Spleen (tissue), 11 donors: ENCODE measurements at regions not wholly inside any gene's neighbourhood (a gene's known extent, or its start where the extent isn't known, plus 50 kb on each side); places are given as distances from the start of the nearest gene placed in this dataset.

Experiments
- DNase-seq: peaks from one replicate; pipeline ENCODE4 v3.0.0-alpha.2; 2020
- H3K27ac ChIP-seq, 8 donors: fragments of 200-600 bp; sonication (generic) in 7 of 8; 1 replicate in 4 of 8; 2 replicates in 4 of 8; pipeline versions ENCODE4 v1.5.0 to v1.8.0; 2016 to 2021; ENCODE audit warnings: inconsistent platforms in 4 of 8, mild to moderate bottlenecking in 4 of 8, moderate library complexity in 1 of 8
- H3K27me3 ChIP-seq, 7 donors: fragments of 200-600 bp; sonication (generic) in 6 of 7; replicated peaks in 1 of 7; 1 replicate in 4 of 7; 2 replicates in 3 of 7; pipeline versions ENCODE4 v1.5.0 to v1.8.0; 2016 to 2021; ENCODE audit warnings: inconsistent platforms in 3 of 7, mild to moderate bottlenecking in 1 of 7
- H3K36me3 ChIP-seq, 6 donors: fragments of 200-600 bp; sonication (generic) in 5 of 6; 1 replicate in 4 of 6; 2 replicates in 2 of 6; pipeline versions ENCODE4 v1.5.0 to v1.8.0; 2016 to 2021; ENCODE audit warnings: inconsistent platforms in 2 of 6
- H3K4me1 ChIP-seq, 6 donors: fragments of 200-600 bp; sonication (generic) in 5 of 6; 1 replicate in 3 of 6; 2 replicates in 3 of 6; pipeline versions ENCODE4 v1.5.0 to v1.8.0; 2016 to 2021; ENCODE audit warnings: inconsistent platforms in 3 of 6
- H3K4me3 ChIP-seq, 8 donors: fragments of 200-600 bp; sonication (generic) in 7 of 8; 1 replicate in 4 of 8; 2 replicates in 4 of 8; pipeline versions ENCODE4 v1.5.0 to v1.8.0; 2016 to 2021; ENCODE audit warnings: inconsistent platforms in 4 of 8, mild to moderate bottlenecking in 4 of 8, moderate library complexity in 2 of 8
- H3K9me3 ChIP-seq, 8 donors: fragments of 200-600 bp; sonication (generic) in 7 of 8; 1 replicate in 4 of 8; 2 replicates in 4 of 8; pipeline versions ENCODE4 v1.5.0 to v1.8.0; 2016 to 2021; ENCODE audit warnings: inconsistent platforms in 4 of 8
- POLR2A ChIP-seq, 3 donors: fragments of 450-650 bp; IDR thresholded peaks; one replicate each; pipeline ENCODE4 v1.5.1; 2017; ENCODE audit warnings: antibody characterized with exemption in 3 of 3, mild to moderate bottlenecking in 1 of 3
- POLR2AphosphoS5 ChIP-seq, 3 donors: sonication (generic); formaldehyde crosslinking; IDR thresholded peaks; one replicate each; pipeline ENCODE4 v1.5.1; 2017; ENCODE audit warnings: antibody characterized with exemption in 3 of 3
- whole genome bisulfite sequencing, 5 donors: extraction: QIAGEN DNeasy Blood & Tissue Kit in 3 of 5; methylation state at CpG; one replicate each; pipeline versions ENCODE4 v1.1.5 to v1.1.7; 2013 to 2018; 5-methylcytosine and 5-hydroxymethylcytosine counted together
- intact Hi-C: fragments of 100-400 bp; cut with DNase I; formaldehyde crosslinking; loops from one replicate; pipeline ENCODE4 v1.15.0; 2023; ENCODE audit warnings: low total_unique reads
- TF ChIP-seq, protein P1 (sequence below), 11 experiments: fragments of 200-600 bp in 7 of 11; fragments of 450-650 bp in 4 of 11; sonication (generic) in 4 of 11; IDR thresholded peaks in 8 of 11; conservative IDR thresholded peaks in 3 of 11; 1 replicate in 7 of 11; 2 replicates in 4 of 11; pipeline versions ENCODE4 v1.4.0 to v1.8.0; 2016 to 2021; ENCODE audit warnings: antibody characterized with exemption in 11 of 11, inconsistent platforms in 4 of 11, mild to moderate bottlenecking in 1 of 11
- donor health status: healthy with polysubstance abuse.
- donor health status: DM: no; HTN: no; CAD: no; lungs with moderate emphysema.
- donor health status: DM: no; HTN: no; CAD: no.
- donor health status: Bipolar disorder and iron deficiency.
- donor health status: healthy.
- donor health status: DM: no; HTN: no; CAD: no.
- donor health status: DM: yes; HTN: yes; CAD: no.

GRCh38 chr20:24045621-24046318 lies 57.2 kb upstream of the GGTLC1 start:
- no peak overlapping the region for H3K27ac ChIP-seq
- intact Hi-C loops: no loop called here
- no peaks in the 10 kb centered on the region for H3K36me3 ChIP-seq
- H3K9me3 ChIP-seq: no peaks in the 10 kb centered on the region
- TF ChIP-seq, protein P1, sequence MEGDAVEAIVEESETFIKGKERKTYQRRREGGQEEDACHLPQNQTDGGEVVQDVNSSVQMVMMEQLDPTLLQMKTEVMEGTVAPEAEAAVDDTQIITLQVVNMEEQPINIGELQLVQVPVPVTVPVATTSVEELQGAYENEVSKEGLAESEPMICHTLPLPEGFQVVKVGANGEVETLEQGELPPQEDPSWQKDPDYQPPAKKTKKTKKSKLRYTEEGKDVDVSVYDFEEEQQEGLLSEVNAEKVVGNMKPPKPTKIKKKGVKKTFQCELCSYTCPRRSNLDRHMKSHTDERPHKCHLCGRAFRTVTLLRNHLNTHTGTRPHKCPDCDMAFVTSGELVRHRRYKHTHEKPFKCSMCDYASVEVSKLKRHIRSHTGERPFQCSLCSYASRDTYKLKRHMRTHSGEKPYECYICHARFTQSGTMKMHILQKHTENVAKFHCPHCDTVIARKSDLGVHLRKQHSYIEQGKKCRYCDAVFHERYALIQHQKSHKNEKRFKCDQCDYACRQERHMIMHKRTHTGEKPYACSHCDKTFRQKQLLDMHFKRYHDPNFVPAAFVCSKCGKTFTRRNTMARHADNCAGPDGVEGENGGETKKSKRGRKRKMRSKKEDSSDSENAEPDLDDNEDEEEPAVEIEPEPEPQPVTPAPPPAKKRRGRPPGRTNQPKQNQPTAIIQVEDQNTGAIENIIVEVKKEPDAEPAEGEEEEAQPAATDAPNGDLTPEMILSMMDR (IDR thresholded peaks at IDR 0.05 in 8 of 11, conservative IDR thresholded peaks at IDR 0.05 in 3 of 11): no peak
- no peak for TF ChIP-seq POLR2AphosphoS5 (IDR thresholded peaks at IDR 0.05)
- TF ChIP-seq POLR2A (IDR thresholded peaks at IDR 0.05): no peak
- peaks cover 0 to 12% (median 4%) of the 10 kb centered on the region in 6 donors for H3K4me1 ChIP-seq
- WGBS, 5 donors: 53 to 64% (median 58%) methylated on average over 10 of the region's 10 CpGs
- H3K27me3 ChIP-seq: no peaks in the 10 kb centered on the region
- H3K4me3 ChIP-seq: no peak overlapping the region
- no peak for DNase-seq

- WGBS, 5 donors: 40 to 87% (median 74%) methylated on average over 1 of the region's 1 CpG
- Histone ChIP-seq H3K27ac (no peak overlapping the region), H3K27me3 (no peaks in the 10 kb centered on the region), H3K9me3 (no peaks in the 10 kb centered on the region), H3K36me3 (no peaks in the 10 kb centered on the region), H3K4me1 (peaks cover 0 to 12% (median 4%) of the 10 kb centered on the region in 6 donors), H3K4me3 (no peak overlapping the region)
- DNase-seq: no peak
- intact Hi-C loops: no loop called here
- TF ChIP-seq, protein P1 (IDR thresholded peaks at IDR 0.05 in 8 of 11, conservative IDR thresholded peaks at IDR 0.05 in 3 of 11): no peak
- no peak for TF ChIP-seq POLR2AphosphoS5 (IDR thresholded peaks at IDR 0.05)
- TF ChIP-seq POLR2A (IDR thresholded peaks at IDR 0.05): no peak
These were observed 54.7 kb upstream of the GGTLC1 start for GRCh38 chr20:24043294-24043693.

- no peaks in the 10 kb centered on the region for H3K9me3 ChIP-seq
- TF ChIP-seq, protein P1 (IDR thresholded peaks at IDR 0.05 in 8 of 11, conservative IDR thresholded peaks at IDR 0.05 in 3 of 11): no peak
- TF ChIP-seq POLR2A (IDR thresholded peaks at IDR 0.05) (no peak), POLR2AphosphoS5 (IDR thresholded peaks at IDR 0.05) (no peak)
- no peaks in the 10 kb centered on the region for H3K36me3 ChIP-seq
- H3K4me3 ChIP-seq: no peak overlapping the region
- no peak for DNase-seq
- WGBS, 5 donors: 81 to 97% (median 89%) methylated on average over 3 of the region's 3 CpGs
- peaks cover 0 to 12% (median 4%) of the 10 kb centered on the region in 6 donors for H3K4me1 ChIP-seq
- H3K27me3 ChIP-seq: no peaks in the 10 kb centered on the region
- no peak overlapping the region for H3K27ac ChIP-seq
- intact Hi-C loops: no loop called here
These were observed 54.1 kb upstream of the GGTLC1 start for GRCh38 chr20:24042646-24043045.

- intact Hi-C loops: no loop called here
- Histone ChIP-seq H3K4me3 (no peak overlapping the region), H3K9me3 (no peaks in the 10 kb centered on the region), H3K36me3 (no peaks in the 10 kb centered on the region), H3K27me3 (no peaks in the 10 kb centered on the region), H3K4me1 (peaks cover 0 to 8% (median 3%) of the 10 kb centered on the region in 6 donors), H3K27ac (no peak overlapping the region)
- TF ChIP-seq POLR2AphosphoS5 (IDR thresholded peaks at IDR 0.05): no peak
- no peak for TF ChIP-seq POLR2A (IDR thresholded peaks at IDR 0.05)
- TF ChIP-seq, protein P1 (IDR thresholded peaks at IDR 0.05 in 8 of 11, conservative IDR thresholded peaks at IDR 0.05 in 3 of 11): no peak
- WGBS, 5 donors: 64 to 85% (median 68%) methylated on average over 1 of the region's 1 CpG
- no peak for DNase-seq
These were observed 52.4 kb upstream of the GGTLC1 start for GRCh38 chr20:24040896-24041459.
